ENCODE measurements at regions not wholly inside any gene's neighbourhood (a gene's known extent, or its start where the extent isn't known, plus 50 kb on each side); places are given as distances from the start of the nearest gene placed in this dataset.

DNA sequence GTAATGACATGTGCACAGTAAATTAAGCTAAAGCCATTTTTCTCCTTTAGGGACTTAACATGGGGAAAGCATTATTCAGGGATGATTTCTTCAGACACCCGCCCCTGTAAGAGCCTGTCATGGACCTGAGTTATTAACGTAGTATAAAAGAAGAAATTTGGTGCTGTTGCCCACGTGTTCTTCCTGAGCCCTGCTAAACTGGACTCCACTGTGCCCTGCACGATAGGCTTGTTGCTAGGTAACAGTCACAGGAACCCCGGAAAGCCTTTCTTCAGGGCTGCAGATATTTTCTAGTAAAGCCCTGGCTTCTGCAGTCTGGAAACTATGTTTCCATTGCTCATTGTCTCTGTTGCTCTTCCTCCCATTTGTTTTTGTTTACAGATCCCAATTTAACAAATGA, 157.9 kb downstream of the LRRC30 start:
- H4K20me1 ChIP-seq (ENCODE audit: control insufficient read depth, extremely low read depth, insufficient read depth, low read length) = no peaks in the 10 kb centered on the region
- no peak for FAIRE-seq
- dilution Hi-C loops (cut with MboI; ENCODE audit: extremely low pct_ligation_motif_present, low sequenced_read_pairs) = no loop called here
- H3K27ac ChIP-seq (ENCODE audit: control insufficient read depth, insufficient read depth, low read length) = no peak overlapping the region
- no peaks in the 10 kb centered on the region for H3K9me1 ChIP-seq (ENCODE audit: control insufficient read depth, extremely low read depth, insufficient read depth, low read length)
- no peak overlapping the region for H2AFZ ChIP-seq (ENCODE audit: control insufficient read depth, low read length)
- no peak for TF ChIP-seq EZH2 (IDR thresholded peaks at IDR 0.05; ENCODE audit: low read length)
- TF ChIP-seq, protein P1, sequence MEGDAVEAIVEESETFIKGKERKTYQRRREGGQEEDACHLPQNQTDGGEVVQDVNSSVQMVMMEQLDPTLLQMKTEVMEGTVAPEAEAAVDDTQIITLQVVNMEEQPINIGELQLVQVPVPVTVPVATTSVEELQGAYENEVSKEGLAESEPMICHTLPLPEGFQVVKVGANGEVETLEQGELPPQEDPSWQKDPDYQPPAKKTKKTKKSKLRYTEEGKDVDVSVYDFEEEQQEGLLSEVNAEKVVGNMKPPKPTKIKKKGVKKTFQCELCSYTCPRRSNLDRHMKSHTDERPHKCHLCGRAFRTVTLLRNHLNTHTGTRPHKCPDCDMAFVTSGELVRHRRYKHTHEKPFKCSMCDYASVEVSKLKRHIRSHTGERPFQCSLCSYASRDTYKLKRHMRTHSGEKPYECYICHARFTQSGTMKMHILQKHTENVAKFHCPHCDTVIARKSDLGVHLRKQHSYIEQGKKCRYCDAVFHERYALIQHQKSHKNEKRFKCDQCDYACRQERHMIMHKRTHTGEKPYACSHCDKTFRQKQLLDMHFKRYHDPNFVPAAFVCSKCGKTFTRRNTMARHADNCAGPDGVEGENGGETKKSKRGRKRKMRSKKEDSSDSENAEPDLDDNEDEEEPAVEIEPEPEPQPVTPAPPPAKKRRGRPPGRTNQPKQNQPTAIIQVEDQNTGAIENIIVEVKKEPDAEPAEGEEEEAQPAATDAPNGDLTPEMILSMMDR (optimal IDR thresholded peaks at IDR 0.05 in 1 of 3, IDR thresholded peaks at IDR 0.05 in 1 of 3, conservative IDR thresholded peaks at IDR 0.05 in 1 of 3; ENCODE audit: extremely low read depth in 1 of 3, insufficient read depth in 2 of 3, low read length in 3 of 3) = no peak
- DNase-seq (ENCODE audit: low read depth, low spot score) = no peak
- no peaks in the 10 kb centered on the region for H3K4me1 ChIP-seq (ENCODE audit: control insufficient read depth, extremely low read depth, insufficient read depth, low read length)
- no peaks in the 10 kb centered on the region for H3K9me3 ChIP-seq (ENCODE audit: control insufficient read depth, low read depth, low read length)
- H3K4me2 ChIP-seq (ENCODE audit: control insufficient read depth, extremely low read depth, insufficient read depth, low read depth, low read length) = no peak overlapping the region
- no peaks in the 10 kb centered on the region for H3K79me2 ChIP-seq (ENCODE audit: control insufficient read depth, insufficient read depth, low read length)
- no peak overlapping the region for H3K9ac ChIP-seq (ENCODE audit: control insufficient read depth, extremely low read depth, insufficient read depth, low read length)
- H3K36me3 ChIP-seq (ENCODE audit: control insufficient read depth in 2 of 2, extremely low read depth in 1 of 2, insufficient read depth in 2 of 2, low read length in 2 of 2) = no peaks in the 10 kb centered on the region
- H3K27me3 ChIP-seq (ENCODE audit: control insufficient read depth, extremely low read depth, insufficient read depth, low read length) = no peaks in the 10 kb centered on the region
- no peak overlapping the region for H3K4me3 ChIP-seq (ENCODE audit: control insufficient read depth in 2 of 3, extremely low read depth in 1 of 3, insufficient read depth in 2 of 3, low read depth in 1 of 3, low read length in 3 of 3)

DNA sequence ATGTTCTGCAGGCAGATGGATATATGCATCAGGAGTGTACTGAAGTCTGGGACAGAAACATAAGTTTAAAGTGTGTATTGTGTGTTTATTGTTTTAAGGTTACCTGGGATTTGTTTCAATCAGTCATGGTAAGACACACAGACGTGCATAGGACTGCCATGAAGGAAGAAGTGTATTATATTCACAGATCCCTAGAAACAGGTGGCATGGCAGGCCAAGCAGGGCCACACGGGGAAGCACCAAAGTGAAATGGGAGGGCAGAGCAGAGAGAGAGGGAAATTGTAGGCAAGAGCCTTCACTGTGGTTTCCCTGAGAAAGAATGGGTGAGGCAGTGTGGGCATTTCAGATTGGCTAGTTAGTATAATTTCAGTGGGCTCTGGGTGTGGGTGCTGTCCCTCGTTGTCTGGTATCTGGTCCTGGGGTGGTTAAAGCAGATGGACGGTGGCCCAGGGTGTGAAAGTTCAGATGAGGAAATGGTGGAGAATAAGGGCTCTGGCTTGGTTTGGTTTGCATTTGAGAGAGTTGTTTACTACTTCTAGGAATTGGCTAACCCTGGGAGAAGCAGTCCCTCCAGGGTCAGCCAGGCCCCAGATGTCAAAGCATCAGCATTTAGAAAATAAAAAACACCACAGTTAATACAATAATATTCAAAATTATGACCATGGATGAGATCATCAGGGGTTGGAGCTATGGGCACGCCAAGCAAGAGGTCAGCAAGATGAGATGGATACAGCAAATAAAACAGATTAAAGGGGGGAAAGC, 160.0 kb downstream of the LRRC30 start:
- Histone ChIP-seq H3K27me3 (ENCODE audit: control insufficient read depth, extremely low read depth, insufficient read depth, low read length) (no peaks in the 10 kb centered on the region), H4K20me1 (ENCODE audit: control insufficient read depth, extremely low read depth, insufficient read depth, low read length) (no peaks in the 10 kb centered on the region), H3K79me2 (ENCODE audit: control insufficient read depth, insufficient read depth, low read length) (no peaks in the 10 kb centered on the region), H3K36me3 (ENCODE audit: control insufficient read depth in 2 of 2, extremely low read depth in 1 of 2, insufficient read depth in 2 of 2, low read length in 2 of 2) (no peaks in the 10 kb centered on the region), H2AFZ (ENCODE audit: control insufficient read depth, low read length) (no peak overlapping the region), H3K4me1 (ENCODE audit: control insufficient read depth, extremely low read depth, insufficient read depth, low read length) (no peaks in the 10 kb centered on the region), H3K27ac (ENCODE audit: control insufficient read depth, insufficient read depth, low read length) (no peak overlapping the region), H3K9me3 (ENCODE audit: control insufficient read depth, low read depth, low read length) (no peaks in the 10 kb centered on the region), H3K9me1 (ENCODE audit: control insufficient read depth, extremely low read depth, insufficient read depth, low read length) (no peaks in the 10 kb centered on the region), H3K4me3 (ENCODE audit: control insufficient read depth in 2 of 3, extremely low read depth in 1 of 3, insufficient read depth in 2 of 3, low read depth in 1 of 3, low read length in 3 of 3) (no peak overlapping the region), H3K9ac (ENCODE audit: control insufficient read depth, extremely low read depth, insufficient read depth, low read length) (no peak overlapping the region), H3K4me2 (ENCODE audit: control insufficient read depth, extremely low read depth, insufficient read depth, low read depth, low read length) (no peak overlapping the region)
- FAIRE-seq = no peak
- dilution Hi-C loops (cut with MboI; ENCODE audit: extremely low pct_ligation_motif_present, low sequenced_read_pairs) = no loop called here
- TF ChIP-seq EZH2 (IDR thresholded peaks at IDR 0.05; ENCODE audit: low read length) = no peak
- TF ChIP-seq, protein P1 (optimal IDR thresholded peaks at IDR 0.05 in 1 of 3, IDR thresholded peaks at IDR 0.05 in 1 of 3, conservative IDR thresholded peaks at IDR 0.05 in 1 of 3; ENCODE audit: extremely low read depth in 1 of 3, insufficient read depth in 2 of 3, low read length in 3 of 3) = no peak
- no peak for DNase-seq (ENCODE audit: low read depth, low spot score)

All from keratinocyte (primary cell).